IMR-90 (cell line): ENCODE measurements at regions not wholly inside any gene's neighbourhood (a gene's known extent, or its start where the extent isn't known, plus 50 kb on each side); places are given as distances from the start of the nearest gene placed in this dataset.

ENCODE experiments used
- ATAC-seq: fragments of 200-7000 bp; cut with Tn5 transposase; 2 replicates; pipeline ENCODE4 v1.9.1; 2020; ENCODE audit warnings: low read depth, mild to moderate bottlenecking, moderate library complexity
- BruUV-seq: library from RNA; stranded (reverse); fragments of 400-500 nt; replicated peaks from 2 replicates; lab custom pipeline; 2021; lab: Mats Ljungman, UMichigan
- CTCF ChIA-PET: fragments of 300-600 bp; formaldehyde crosslinking; extraction: SDS; loops from one replicate; lab custom pipeline; 2021; ENCODE audit warnings: antibody characterized with exemption; lab: Yijun Ruan, JAX
- POLR2A ChIA-PET: fragments of 300-600 bp; sonication (Branson Sonifier 250); formaldehyde crosslinking; loops from one replicate; lab custom pipeline; 2022; ENCODE audit warnings: antibody characterized with exemption; ENCODE audit not compliant: unreplicated experiment; lab: Charles Lee
- DNase-seq: peaks from one replicate; pipeline ENCODE4 v3.0.0; 2013
- H2AFZ ChIP-seq: replicated peaks from 2 replicates; pipeline ENCODE3; 2013; ENCODE audit warnings: low read length, mild to moderate bottlenecking; ENCODE audit not compliant: poor library complexity
- H2AK5ac ChIP-seq: 2 replicates; pipeline ENCODE4 v1.6.1; 2013; ENCODE audit warnings: low read depth, low read length, inconsistent platforms
- H2AK9ac ChIP-seq: replicated peaks from 2 replicates; pipeline ENCODE3; 2013; ENCODE audit warnings: mild to moderate bottlenecking, low read depth, low read length, moderate library complexity; ENCODE audit not compliant: poor library complexity
- H2BK120ac ChIP-seq: 2 replicates; pipeline ENCODE4 v1.6.1; 2013; ENCODE audit warnings: low read depth, low read length, inconsistent platforms
- H2BK15ac ChIP-seq: 3 replicates; pipeline ENCODE4 v1.6.1; 2013; ENCODE audit warnings: low read depth, low read length, inconsistent platforms
- H2BK20ac ChIP-seq: 2 replicates; pipeline ENCODE4 v1.6.1; 2013; ENCODE audit warnings: low read depth, mild to moderate bottlenecking, inconsistent platforms, low read length, moderate library complexity
- H2BK5ac ChIP-seq: 2 replicates; pipeline ENCODE4 v1.6.1; 2013; ENCODE audit warnings: mild to moderate bottlenecking, low read depth, low read length, inconsistent platforms; ENCODE audit not compliant: poor library complexity, severe bottlenecking
- H3K14ac ChIP-seq: replicated peaks from 2 replicates; pipeline ENCODE4 v1.6.1; 2013; ENCODE audit warnings: low read depth, low read length, inconsistent platforms
- H3K18ac ChIP-seq: 2 replicates; pipeline ENCODE4 v1.6.1; 2013; ENCODE audit warnings: low read depth, low read length, control low read depth
- H3K23ac ChIP-seq: 2 replicates; pipeline ENCODE4 v1.6.1; 2013; ENCODE audit warnings: low read depth, low read length, inconsistent platforms
- H3K27ac ChIP-seq: 2 replicates; pipeline ENCODE4 v1.5.1; 2013; ENCODE audit warnings: mild to moderate bottlenecking, control low read depth, low read length; ENCODE audit not compliant: insufficient read depth
- H3K27me3 ChIP-seq: 2 replicates; pipeline ENCODE4 v1.6.1; 2013; ENCODE audit warnings: low read length; ENCODE audit not compliant: control insufficient read depth, insufficient read depth
- H3K36me3 ChIP-seq: 2 replicates; pipeline ENCODE4 v1.6.1; 2013; ENCODE audit warnings: low read length, mixed read lengths; ENCODE audit not compliant: control insufficient read depth, insufficient read depth
- H3K4ac ChIP-seq: 2 replicates; pipeline ENCODE4 v1.6.1; 2013; ENCODE audit warnings: low read depth, low read length, inconsistent platforms
- H3K4me1 ChIP-seq: 2 replicates; pipeline ENCODE4 v1.6.1; 2013; ENCODE audit warnings: low read length, mixed read lengths; ENCODE audit not compliant: control insufficient read depth, insufficient read depth
- H3K4me2 ChIP-seq: 2 replicates; pipeline ENCODE4 v1.6.1; 2013; ENCODE audit warnings: low read depth, mild to moderate bottlenecking, control low read depth, low read length, moderate library complexity
- H3K4me3 ChIP-seq: 2 replicates; pipeline ENCODE4 v1.5.1; 2013; ENCODE audit warnings: low read depth, mild to moderate bottlenecking, control low read depth, low read length, moderate library complexity; ENCODE audit not compliant: insufficient read depth
- H3K56ac ChIP-seq: 2 replicates; pipeline ENCODE4 v1.6.1; 2013; ENCODE audit warnings: low read length, inconsistent platforms; ENCODE audit not compliant: insufficient read depth; ENCODE audit errors: extremely low read depth
- H3K79me1 ChIP-seq, 2 experiments: 2 replicates each; pipeline ENCODE4 v1.6.1; 2013; ENCODE audit warnings: low read length in 2 of 2, inconsistent platforms in 1 of 2, low read depth in 1 of 2
- H3K9ac ChIP-seq: 2 replicates; pipeline ENCODE4 v1.6.1; 2013; ENCODE audit warnings: low read depth, low read length, control low read depth
- H3K9me1 ChIP-seq: 2 replicates; pipeline ENCODE4 v1.6.1; 2013; ENCODE audit warnings: low read length, inconsistent platforms; ENCODE audit not compliant: insufficient read depth
- H3K9me3 ChIP-seq: 2 replicates; pipeline ENCODE4 v1.6.1; 2013; ENCODE audit warnings: low read length; ENCODE audit not compliant: control insufficient read depth, insufficient read depth
- H4K20me1 ChIP-seq: 2 replicates; pipeline ENCODE4 v1.6.1; 2013; ENCODE audit warnings: low read length, inconsistent platforms; ENCODE audit not compliant: insufficient read depth
- H4K5ac ChIP-seq: 2 replicates; pipeline ENCODE4 v1.6.1; 2013; ENCODE audit warnings: mild to moderate bottlenecking, low read depth, low read length, control low read depth
- H4K8ac ChIP-seq, 2 experiments: 2 replicates each; pipeline ENCODE4 v1.6.1; 2013; ENCODE audit warnings: low read depth in 2 of 2, low read length in 2 of 2, control low read depth in 1 of 2, inconsistent platforms in 1 of 2
- H4K91ac ChIP-seq: 2 replicates; pipeline ENCODE4 v1.6.1; 2013; ENCODE audit warnings: low read depth, low read length, inconsistent platforms; ENCODE audit not compliant: insufficient read depth
- BHLHE40 ChIP-seq: fragments of 150-350 bp; IDR thresholded peaks from 2 replicates; pipeline ENCODE4 v1.6.1; 2016; ENCODE audit warnings: mild to moderate bottlenecking, low read depth, low read length
- CEBPB ChIP-seq: IDR thresholded peaks from 2 replicates; pipeline ENCODE4 v1.6.1; 2012; ENCODE audit warnings: low read depth, low read length, improper control_type of control experiment
- CHD1 ChIP-seq: IDR thresholded peaks from 2 replicates; pipeline ENCODE4 v1.6.1; 2012; ENCODE audit warnings: low read depth, low read length, improper control_type of control experiment
- FOS ChIP-seq: fragments of 150-350 bp; IDR thresholded peaks from 2 replicates; pipeline ENCODE4 v1.6.1; 2016; ENCODE audit warnings: low read depth, low read length
- MAFK ChIP-seq: IDR thresholded peaks from 2 replicates; pipeline ENCODE4 v1.6.1; 2012; ENCODE audit warnings: low read depth, low read length, improper control_type of control experiment
- MAZ ChIP-seq: IDR thresholded peaks from 2 replicates; pipeline ENCODE4 v1.6.1; 2012; ENCODE audit warnings: low read depth, mild to moderate bottlenecking, low read length, improper control_type of control experiment, moderate library complexity, borderline replicate concordance
- MXI1 ChIP-seq: IDR thresholded peaks from 2 replicates; pipeline ENCODE4 v1.6.1; 2012; ENCODE audit warnings: low read depth, mild to moderate bottlenecking, low read length, moderate library complexity, borderline replicate concordance
- POLR2A ChIP-seq: IDR thresholded peaks from 2 replicates; pipeline ENCODE4 v1.6.1; 2012; ENCODE audit warnings: mild to moderate bottlenecking, low read depth, low read length
- RAD21 ChIP-seq: IDR thresholded peaks from 2 replicates; pipeline ENCODE4 v1.6.1; 2012; ENCODE audit warnings: low read length, improper control_type of control experiment
- RCOR1 ChIP-seq: IDR thresholded peaks from 2 replicates; pipeline ENCODE4 v1.6.1; 2012; ENCODE audit warnings: mild to moderate bottlenecking, low read length, improper control_type of control experiment; ENCODE audit not compliant: insufficient replicate concordance
- RFX5 ChIP-seq: IDR thresholded peaks from 2 replicates; pipeline ENCODE4 v1.8.0; 2012; ENCODE audit warnings: low read depth, mild to moderate bottlenecking, low read length, moderate library complexity
- SMC3 ChIP-seq: fragments of 150-350 bp; IDR thresholded peaks from 2 replicates; pipeline ENCODE4 v1.6.1; 2016; ENCODE audit warnings: low read depth, mild to moderate bottlenecking, antibody characterized with exemption, low read length, moderate library complexity
- WGBS, 2 experiments: methylation state at CpG; one replicate each; pipeline versions ENCODE4 v1.1.5 to v1.1.7; 2013; ENCODE audit warnings: missing lambda C conversion rate in 2 of 2; ENCODE audit not compliant: insufficient read length in 1 of 2; ENCODE audit errors: extremely low coverage in 2 of 2; 5-methylcytosine and 5-hydroxymethylcytosine counted together
- dilution Hi-C: fragments of 300-500 bp; cut with HindIII; formaldehyde crosslinking; loops from one replicate; pipeline ENCODE4 v1.14.3; 2018; ENCODE audit warnings: low sequenced_read_pairs; ENCODE audit not compliant: unreplicated experiment
- in situ Hi-C: fragments of 300-500 bp; cut with MboI; formaldehyde crosslinking; loops from 3 replicates; pipeline ENCODE4 v1.14.3; 2019; ENCODE audit warnings: low sequenced_read_pairs, inconsistent platforms, mixed read lengths
- intact Hi-C: fragments of 100-400 bp; cut with micrococcal nuclease; formaldehyde crosslinking; loops from 2 replicates; pipeline ENCODE4 v1.10.0; 2022
- TF ChIP-seq, protein P1 (sequence below): fragments of 150-350 bp; IDR thresholded peaks from 2 replicates; pipeline ENCODE4 v1.6.1; 2017; ENCODE audit warnings: mild to moderate bottlenecking, antibody characterized with exemption, low read length, low read depth
- TF ChIP-seq, protein P2 (sequence below): fragments of 150-350 bp; IDR thresholded peaks from 2 replicates; pipeline ENCODE4 v1.6.1; 2016; ENCODE audit warnings: low read depth, mild to moderate bottlenecking, low read length, moderate library complexity, borderline replicate concordance

DNA sequence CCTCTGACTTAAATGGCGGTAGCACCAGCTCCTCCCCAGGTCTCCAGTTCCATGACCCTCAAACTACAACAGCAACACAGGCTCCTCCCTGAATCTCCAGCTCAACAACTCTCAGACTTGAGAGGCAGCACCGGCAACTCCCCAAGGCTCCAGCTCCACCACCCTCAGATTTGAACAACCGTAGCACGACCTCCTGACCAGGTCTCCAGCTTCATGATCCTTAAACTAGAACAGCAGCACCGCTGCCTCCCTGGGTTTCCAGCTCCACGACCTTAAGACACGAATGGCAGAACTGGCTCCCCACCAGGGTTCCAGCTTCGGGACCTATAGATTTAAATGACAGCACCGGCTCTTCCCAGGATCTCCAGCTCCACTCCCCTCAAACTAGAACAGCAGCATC lies 325.8 kb downstream of the PREX1 start:
- H3K9me1 ChIP-seq: no peaks in the 10 kb centered on the region
- no peaks in the 10 kb centered on the region for H3K79me1 ChIP-seq
- no peak overlapping the region for H2AK5ac ChIP-seq
- in situ Hi-C loops (no loop called here), dilution Hi-C loops (no loop called here), intact Hi-C loops (no loop called here)
- no peaks in the 10 kb centered on the region for H3K36me3 ChIP-seq
- no peak overlapping the region for H3K14ac ChIP-seq
- H2AFZ ChIP-seq: no peak overlapping the region
- H2BK20ac ChIP-seq: no peak overlapping the region
- H3K56ac ChIP-seq: no peak overlapping the region
- H4K5ac ChIP-seq: no peak overlapping the region
- no peak overlapping the region for H3K4ac ChIP-seq
- BruUV-seq: no TSS peak
- H3K27ac ChIP-seq: no peak overlapping the region
- no peak overlapping the region for H2BK5ac ChIP-seq
- no peak overlapping the region for H3K4me2 ChIP-seq
- H4K91ac ChIP-seq: no peak overlapping the region
- no peak for TF ChIP-seq SMC3
- TF ChIP-seq MAFK: no peak
- no peak for TF ChIP-seq RAD21
- no peak for TF ChIP-seq CEBPB
- no peak for TF ChIP-seq FOS
- TF ChIP-seq POLR2A: no peak
- TF ChIP-seq MAZ: no peak
- TF ChIP-seq RCOR1: no peak
- no peak for TF ChIP-seq BHLHE40
- TF ChIP-seq, protein P1, sequence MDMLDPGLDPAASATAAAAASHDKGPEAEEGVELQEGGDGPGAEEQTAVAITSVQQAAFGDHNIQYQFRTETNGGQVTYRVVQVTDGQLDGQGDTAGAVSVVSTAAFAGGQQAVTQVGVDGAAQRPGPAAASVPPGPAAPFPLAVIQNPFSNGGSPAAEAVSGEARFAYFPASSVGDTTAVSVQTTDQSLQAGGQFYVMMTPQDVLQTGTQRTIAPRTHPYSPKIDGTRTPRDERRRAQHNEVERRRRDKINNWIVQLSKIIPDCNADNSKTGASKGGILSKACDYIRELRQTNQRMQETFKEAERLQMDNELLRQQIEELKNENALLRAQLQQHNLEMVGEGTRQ: no peak
- TF ChIP-seq, protein P2, sequence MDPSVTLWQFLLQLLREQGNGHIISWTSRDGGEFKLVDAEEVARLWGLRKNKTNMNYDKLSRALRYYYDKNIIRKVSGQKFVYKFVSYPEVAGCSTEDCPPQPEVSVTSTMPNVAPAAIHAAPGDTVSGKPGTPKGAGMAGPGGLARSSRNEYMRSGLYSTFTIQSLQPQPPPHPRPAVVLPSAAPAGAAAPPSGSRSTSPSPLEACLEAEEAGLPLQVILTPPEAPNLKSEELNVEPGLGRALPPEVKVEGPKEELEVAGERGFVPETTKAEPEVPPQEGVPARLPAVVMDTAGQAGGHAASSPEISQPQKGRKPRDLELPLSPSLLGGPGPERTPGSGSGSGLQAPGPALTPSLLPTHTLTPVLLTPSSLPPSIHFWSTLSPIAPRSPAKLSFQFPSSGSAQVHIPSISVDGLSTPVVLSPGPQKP: no peak
- TF ChIP-seq CHD1: no peak
- TF ChIP-seq RFX5: no peak
- no peak for TF ChIP-seq MXI1
- no peaks in the 10 kb centered on the region for H3K9me3 ChIP-seq
- no peaks in the 10 kb centered on the region for H3K4me1 ChIP-seq
- ChIA-PET CTCF (no interaction called here), POLR2A (no interaction called here)
- H3K4me3 ChIP-seq: no peak overlapping the region
- H4K8ac ChIP-seq: no peak overlapping the region
- H2BK120ac ChIP-seq: no peak overlapping the region
- H3K23ac ChIP-seq: no peak overlapping the region
- no peaks in the 10 kb centered on the region for H3K27me3 ChIP-seq
- no peak overlapping the region for H3K9ac ChIP-seq
- H4K20me1 ChIP-seq: no peaks in the 10 kb centered on the region
- H3K18ac ChIP-seq: no peak overlapping the region
- WGBS, 2 experiments: 45% methylated on average over 6 of the region's 9 CpGs; no CpG with 5 or more reads in 1 of the 2 experiments
- ATAC-seq (no peak), DNase-seq (no peak)
- H2AK9ac ChIP-seq: no peak overlapping the region
- no peak overlapping the region for H2BK15ac ChIP-seq
